Type B pancreatic cell (in vitro differentiated cells): ENCODE measurements at regions not wholly inside any gene's neighbourhood (a gene's known extent, or its start where the extent isn't known, plus 50 kb on each side); places are given as distances from the start of the nearest gene placed in this dataset.

Source experiments
- DNase-seq: peaks from one replicate; pipeline ENCODE4 v3.0.0; 2021; ENCODE audit warnings: mixed read lengths; ENCODE audit not compliant: unreplicated experiment; ENCODE audit errors: extremely low spot score
- H3K27ac Mint-ChIP-seq: 2 replicates; pipeline ENCODE4 v1.8.0; 2021; ENCODE audit warnings: mild to moderate bottlenecking, mixed read lengths
- H3K27me3 Mint-ChIP-seq: 2 replicates; pipeline ENCODE4 v1.8.0; 2021; ENCODE audit warnings: mixed read lengths
- H3K36me3 Mint-ChIP-seq: 2 replicates; pipeline ENCODE4 v1.8.0; 2021; ENCODE audit warnings: mixed read lengths
- H3K4me1 Mint-ChIP-seq: one replicate; pipeline ENCODE4 v1.8.0; 2021; ENCODE audit warnings: mixed read lengths; ENCODE audit not compliant: unreplicated experiment
- H3K4me3 Mint-ChIP-seq: 2 replicates; pipeline ENCODE4 v1.8.0; 2021; ENCODE audit warnings: mild to moderate bottlenecking, mixed read lengths
- H3K9me3 Mint-ChIP-seq: 2 replicates; pipeline ENCODE4 v1.8.0; 2021; ENCODE audit warnings: mixed read lengths
- CTCF ChIP-seq: fragments of 200-600 bp; sonication (generic); conservative IDR thresholded peaks from 2 replicates; pipeline ENCODE4 v1.5.0; 2021; ENCODE audit warnings: antibody characterized with exemption, mild to moderate bottlenecking

- Mint-ChIP-seq H3K27ac (no peak overlapping the region), H3K36me3 (peaks cover 6% of the 10 kb centered on the region), H3K27me3 (peaks cover 5% of the 10 kb centered on the region), H3K9me3 (peaks cover 4% of the 10 kb centered on the region), H3K4me3 (no peak overlapping the region), H3K4me1 (peaks cover 35% of the 10 kb centered on the region)
- TF ChIP-seq CTCF = no peak
- no peak for DNase-seq
These were observed 394.5 kb downstream of the SHANK2 start for GRCh38 chr11:70857894-70858293.

GRCh38 chr11:70859180-70859579, 393.2 kb downstream of the SHANK2 start:
- no peak overlapping the region for H3K4me3 Mint-ChIP-seq

DNA sequence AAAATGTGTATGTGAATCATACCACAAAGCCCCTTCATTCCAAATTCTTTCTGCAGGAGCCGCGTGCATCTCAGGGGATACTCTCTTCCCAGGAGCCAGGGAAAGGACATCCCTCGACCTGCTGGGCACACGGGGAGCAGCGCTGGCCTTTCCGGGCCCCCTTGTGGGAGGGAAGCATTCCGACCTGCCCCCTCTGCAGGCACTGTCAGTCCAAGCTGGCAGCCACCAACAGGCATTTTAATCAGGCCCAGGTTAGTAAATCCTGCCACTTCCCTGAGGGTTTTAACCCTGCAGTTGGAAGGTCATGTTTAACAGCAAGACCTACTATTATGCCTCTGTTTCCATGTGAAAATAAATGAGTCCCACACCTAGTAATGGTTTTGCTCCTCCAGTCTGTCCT, 391.5 kb downstream of the SHANK2 start:
- H3K36me3 Mint-ChIP-seq = peaks cover 6% of the 10 kb centered on the region
- no peak overlapping the region for H3K27ac Mint-ChIP-seq
- H3K4me3 Mint-ChIP-seq = no peak overlapping the region
- DNase-seq = no peak
- H3K9me3 Mint-ChIP-seq = peaks cover 4% of the 10 kb centered on the region
- peaks cover 5% of the 10 kb centered on the region for H3K27me3 Mint-ChIP-seq
- no peak for TF ChIP-seq CTCF
- H3K4me1 Mint-ChIP-seq = peaks cover 22% of the 10 kb centered on the region

More at GRCh38 chr11:70859180-70859579, 393.2 kb downstream of the SHANK2 start:
- Mint-ChIP-seq H3K4me1 (peaks cover 28% of the 10 kb centered on the region), H3K27ac (no peak overlapping the region), H3K9me3 (peaks cover 4% of the 10 kb centered on the region), H3K27me3 (peaks cover 5% of the 10 kb centered on the region), H3K36me3 (peaks cover 6% of the 10 kb centered on the region)
- no peak for TF ChIP-seq CTCF
- DNase-seq = no peak

DNA sequence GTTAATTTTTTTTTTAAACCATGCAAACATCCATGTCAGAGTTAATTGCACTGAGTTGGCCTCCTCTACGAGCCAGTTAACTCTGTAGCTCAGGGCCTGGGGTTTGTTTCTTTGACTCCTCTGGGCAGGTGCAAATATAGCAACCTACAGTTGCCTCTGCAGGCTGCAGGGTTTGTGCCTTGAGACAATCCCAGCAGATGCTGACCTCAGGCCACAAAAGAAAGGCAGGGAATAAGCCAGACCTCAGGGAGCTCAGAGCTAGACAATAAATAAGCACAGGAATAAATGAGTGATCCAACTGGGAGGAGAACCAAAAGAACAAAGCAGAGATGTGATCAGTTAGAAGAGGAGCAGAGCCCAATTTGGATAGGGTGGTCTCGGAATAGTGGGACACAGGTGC, 390.8 kb downstream of the SHANK2 start:
- Mint-ChIP-seq H3K4me3 (no peak overlapping the region), H3K36me3 (peaks cover 6% of the 10 kb centered on the region), H3K9me3 (peaks cover 4% of the 10 kb centered on the region), H3K27ac (no peak overlapping the region), H3K4me1 (peaks cover 22% of the 10 kb centered on the region), H3K27me3 (peaks cover 5% of the 10 kb centered on the region)
- DNase-seq = no peak
- no peak for TF ChIP-seq CTCF

DNA sequence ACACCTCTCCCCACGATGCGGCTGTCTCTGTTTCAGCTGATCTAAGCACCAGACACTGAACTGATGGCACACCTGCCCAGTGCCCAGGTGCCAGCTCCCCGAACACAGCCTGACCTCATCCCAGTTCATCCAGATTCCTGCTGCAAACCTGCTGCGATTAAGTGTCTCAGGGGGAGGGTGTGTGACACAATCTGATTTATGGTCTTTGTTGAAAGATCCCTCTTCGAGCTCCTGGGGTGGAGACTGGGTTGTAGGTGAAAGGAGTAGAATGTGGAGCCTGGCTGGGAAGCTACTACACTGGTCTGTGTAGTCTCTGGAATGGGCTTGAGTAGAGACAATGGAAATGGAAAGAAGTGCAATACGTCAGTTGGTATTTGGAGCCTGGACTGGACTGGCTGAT, 390.3 kb downstream of the SHANK2 start:
- peaks cover 5% of the 10 kb centered on the region for H3K27me3 Mint-ChIP-seq
- no peaks in the 10 kb centered on the region for H3K9me3 Mint-ChIP-seq
- peaks cover 6% of the 10 kb centered on the region for H3K36me3 Mint-ChIP-seq
- peaks cover 18% of the 10 kb centered on the region for H3K4me1 Mint-ChIP-seq
- no peak for DNase-seq
- no peak overlapping the region for H3K4me3 Mint-ChIP-seq
- H3K27ac Mint-ChIP-seq = no peak overlapping the region
- TF ChIP-seq CTCF = no peak

GRCh38 chr11:70863186-70863585, 389.2 kb downstream of the SHANK2 start:
- Mint-ChIP-seq H3K4me1 (peaks cover 18% of the 10 kb centered on the region), H3K27ac (no peak overlapping the region), H3K36me3 (peaks cover 6% of the 10 kb centered on the region), H3K4me3 (no peak overlapping the region), H3K9me3 (no peaks in the 10 kb centered on the region), H3K27me3 (peaks cover 5% of the 10 kb centered on the region)
- no peak for TF ChIP-seq CTCF
- DNase-seq = no peak
